ENCODE measurements at regions not wholly inside any gene's neighbourhood (a gene's known extent, or its start where the extent isn't known, plus 50 kb on each side); places are given as distances from the start of the nearest gene placed in this dataset.
A peak's percentile ranks its signal among the peaks of the same experiment; 100 is the strongest.
"Not testable (repeated sequence)": the region's sequence is repeated elsewhere in the genome, so short reads cannot be mapped to it uniquely, and the experiment has no call there.

GRCh38 chr4:32672359-32672758 lies 1952.2 kb downstream of the PCDH7 start:
- Histone ChIP-seq H3K4me3 (no peak overlapping the region), H3K27ac (no peak overlapping the region), H3K4me1 (replicated peaks in 1 of 2) (no peaks in the 10 kb centered on the region)
- WGBS, 10 experiments, result 0 to 100% (median 83%) methylated on average over 1 of the region's 1 CpG; no CpG with 5 or more reads in 3 of the 10 experiments
- peak in 1 of 8 experiments; percentile 24 for ATAC-seq (replicated peaks in 6 of 8)
- in situ Hi-C loops (cut with MboI; ENCODE audit: low pct_unique_long_range_greater_than_20kb in 2 of 9, low sequenced_read_pairs in 9 of 9, unreplicated experiment in 9 of 9), result no loop called here

GRCh38 chr4:32680946-32681345 lies 1960.8 kb downstream of the PCDH7 start:
- ATAC-seq (replicated peaks in 6 of 8), result no peak
- no peak overlapping the region for H3K4me3 ChIP-seq
- peaks cover 0 to 2% of the 10 kb centered on the region in 2 donors for H3K4me1 ChIP-seq (replicated peaks in 1 of 2)
- H3K27ac ChIP-seq, result no peak overlapping the region
- WGBS, 10 experiments, result 36 to 92% (median 62%) methylated on average over 1 to 6 of the region's 6 CpGs
- in situ Hi-C loops (cut with MboI; ENCODE audit: low pct_unique_long_range_greater_than_20kb in 2 of 9, low sequenced_read_pairs in 9 of 9, unreplicated experiment in 9 of 9), result no loop called here

- WGBS, 10 experiments, result 0 to 91% (median 78%) methylated on average over 1 of the region's 1 CpG
- in situ Hi-C loops (cut with MboI; ENCODE audit: low pct_unique_long_range_greater_than_20kb in 2 of 9, low sequenced_read_pairs in 9 of 9, unreplicated experiment in 9 of 9), result no loop called here
- peaks cover 0 to 2% of the 10 kb centered on the region in 2 donors for H3K4me1 ChIP-seq (replicated peaks in 1 of 2)
- H3K4me3 ChIP-seq, result no peak overlapping the region
- ATAC-seq (replicated peaks in 6 of 8), result peak in 5 of 8 experiments; percentile 58 to 92 (median 72)
- no peak overlapping the region for H3K27ac ChIP-seq
Measured at GRCh38 chr4:32684160-32684559, 1964.0 kb downstream of the PCDH7 start.

GRCh38 chr4:32686123-32686522 lies 1966.0 kb downstream of the PCDH7 start:
- Histone ChIP-seq H3K4me1 (replicated peaks in 1 of 2) (peaks cover 0 to 2% of the 10 kb centered on the region in 2 donors), H3K27ac (no peak overlapping the region), H3K4me3 (no peak overlapping the region)
- ATAC-seq (replicated peaks in 6 of 8), result no peak
- in situ Hi-C loops (cut with MboI; ENCODE audit: low pct_unique_long_range_greater_than_20kb in 2 of 9, low sequenced_read_pairs in 9 of 9, unreplicated experiment in 9 of 9), result no loop called here
- WGBS, 10 experiments, result 23 to 97% (median 86%) methylated on average over 2 to 6 of the region's 6 CpGs; no CpG with 5 or more reads in 1 of the 10 experiments

- in situ Hi-C loops (cut with MboI; ENCODE audit: low pct_unique_long_range_greater_than_20kb in 2 of 9, low sequenced_read_pairs in 9 of 9, unreplicated experiment in 9 of 9), result no loop called here
- no peak overlapping the region for H3K4me3 ChIP-seq
- 53 to 97% (median 85%) methylated on average over 2 to 3 of the region's 3 CpGs for WGBS, 10 experiments
Measured at GRCh38 chr4:32689518-32689917, 1969.3 kb downstream of the PCDH7 start.

GRCh38 chr4:32697281-32697814 lies 1977.2 kb downstream of the PCDH7 start:
- WGBS, 10 experiments, result 0 to 100% (median 96%) methylated on average over 1 to 2 of the region's 2 CpGs; no CpG with 5 or more reads in 2 of the 10 experiments
- in situ Hi-C loops (cut with MboI; ENCODE audit: low pct_unique_long_range_greater_than_20kb in 2 of 9, low sequenced_read_pairs in 9 of 9, unreplicated experiment in 9 of 9), result no loop called here

More at GRCh38 chr4:32689518-32689917, 1969.3 kb downstream of the PCDH7 start:
- Histone ChIP-seq H3K27ac (no peak overlapping the region), H3K4me1 (replicated peaks in 1 of 2) (no peaks in the 10 kb centered on the region)
- ATAC-seq (replicated peaks in 6 of 8), result no peak

GRCh38 chr4:32700838-32701237 lies 1980.7 kb downstream of the PCDH7 start:
- Histone ChIP-seq H3K4me3 (no peak overlapping the region), H3K27ac (no peak overlapping the region), H3K4me1 (replicated peaks in 1 of 2) (no peaks in the 10 kb centered on the region)
- in situ Hi-C loops (cut with MboI; ENCODE audit: low pct_unique_long_range_greater_than_20kb in 2 of 9, low sequenced_read_pairs in 9 of 9, unreplicated experiment in 9 of 9), result no loop called here
- WGBS, 10 experiments, result 11 to 89% (median 80%) methylated on average over 1 of the region's 1 CpG; no CpG with 5 or more reads in 5 of the 10 experiments
- ATAC-seq (replicated peaks in 6 of 8), result no peak

More at GRCh38 chr4:32697281-32697814, 1977.2 kb downstream of the PCDH7 start:
- no peak overlapping the region for H3K27ac ChIP-seq
- H3K4me3 ChIP-seq, result no peak overlapping the region
- peak in 1 of 8 experiments; percentile 17 for ATAC-seq (replicated peaks in 6 of 8)
- H3K4me1 ChIP-seq (replicated peaks in 1 of 2), result no peaks in the 10 kb centered on the region

- no peak overlapping the region for H3K4me3 ChIP-seq
- WGBS, 10 experiments, result 0 to 56% (median 21%) methylated on average over 1 of the region's 1 CpG; no CpG with 5 or more reads in 2 of the 10 experiments
- no peak overlapping the region for H3K27ac ChIP-seq
- no peaks in the 10 kb centered on the region for H3K4me1 ChIP-seq (replicated peaks in 1 of 2)
- ATAC-seq (replicated peaks in 6 of 8), result no peak
- in situ Hi-C loops (cut with MboI; ENCODE audit: low pct_unique_long_range_greater_than_20kb in 2 of 9, low sequenced_read_pairs in 9 of 9, unreplicated experiment in 9 of 9), result no loop called here
Measured at GRCh38 chr4:32706893-32707292, 1986.7 kb downstream of the PCDH7 start.

GRCh38 chr4:32716090-32716620 lies 1996.0 kb downstream of the PCDH7 start:
- H3K27ac ChIP-seq; in situ Hi-C loops (cut with MboI; ENCODE audit: low pct_unique_long_range_greater_than_20kb in 2 of 9, low sequenced_read_pairs in 9 of 9, unreplicated experiment in 9 of 9); H3K4me1 ChIP-seq (replicated peaks in 1 of 2); ATAC-seq (replicated peaks in 6 of 8); H3K4me3 ChIP-seq: not testable (repeated sequence)
- 40 to 100% methylated on average over 1 of the region's 42 CpGs; no CpG with 5 or more reads in 8 of the 10 experiments for WGBS, 10 experiments

GRCh38 chr4:32735856-32736590 lies 2015.9 kb downstream of the PCDH7 start:
- Histone ChIP-seq H3K4me1 (replicated peaks in 1 of 2) (no peaks in the 10 kb centered on the region), H3K4me3 (no peak overlapping the region), H3K27ac (no peak overlapping the region)
- 4 to 100% (median 83%) methylated on average over 1 to 4 of the region's 5 CpGs; no CpG with 5 or more reads in 1 of the 10 experiments for WGBS, 10 experiments
- ATAC-seq (replicated peaks in 6 of 8), result no peak
- in situ Hi-C loops (cut with MboI; ENCODE audit: low pct_unique_long_range_greater_than_20kb in 2 of 9, low sequenced_read_pairs in 9 of 9, unreplicated experiment in 9 of 9), result no loop called here

GRCh38 chr4:32744211-32744610 lies 2024.0 kb downstream of the PCDH7 start:
- in situ Hi-C loops (cut with MboI; ENCODE audit: low pct_unique_long_range_greater_than_20kb in 2 of 9, low sequenced_read_pairs in 9 of 9, unreplicated experiment in 9 of 9), result no loop called here

GRCh38 chr4:32745351-32745750 lies 2025.2 kb downstream of the PCDH7 start:
- 38 to 100% (median 75%) methylated on average over 1 of the region's 1 CpG; no CpG with 5 or more reads in 3 of the 10 experiments for WGBS, 10 experiments
- no peaks in the 10 kb centered on the region for H3K4me1 ChIP-seq (replicated peaks in 1 of 2)
- in situ Hi-C loops (cut with MboI; ENCODE audit: low pct_unique_long_range_greater_than_20kb in 2 of 9, low sequenced_read_pairs in 9 of 9, unreplicated experiment in 9 of 9), result no loop called here

More at GRCh38 chr4:32744211-32744610, 2024.0 kb downstream of the PCDH7 start:
- Histone ChIP-seq H3K4me1 (replicated peaks in 1 of 2) (no peaks in the 10 kb centered on the region), H3K4me3 (no peak overlapping the region), H3K27ac (no peak overlapping the region)
- no peak for ATAC-seq (replicated peaks in 6 of 8)
- 0 to 100% (median 82%) methylated on average over 1 to 2 of the region's 2 CpGs for WGBS, 10 experiments

GRCh38 chr4:32748061-32748460 lies 2027.9 kb downstream of the PCDH7 start:
- no peak for ATAC-seq (replicated peaks in 6 of 8)
- in situ Hi-C loops (cut with MboI; ENCODE audit: low pct_unique_long_range_greater_than_20kb in 2 of 9, low sequenced_read_pairs in 9 of 9, unreplicated experiment in 9 of 9), result no loop called here
- H3K4me1 ChIP-seq (replicated peaks in 1 of 2), result no peaks in the 10 kb centered on the region
- no peak overlapping the region for H3K27ac ChIP-seq
- WGBS, 10 experiments, result 0 to 100% (median 95%) methylated on average over 1 to 6 of the region's 13 CpGs; no CpG with 5 or more reads in 4 of the 10 experiments
- no peak overlapping the region for H3K4me3 ChIP-seq

More at GRCh38 chr4:32745351-32745750, 2025.2 kb downstream of the PCDH7 start:
- Histone ChIP-seq H3K27ac (no peak overlapping the region), H3K4me3 (no peak overlapping the region)
- no peak for ATAC-seq (replicated peaks in 6 of 8)
